ENCODE measurements at regions not wholly inside any gene's neighbourhood (a gene's known extent, or its start where the extent isn't known, plus 50 kb on each side); places are given as distances from the start of the nearest gene placed in this dataset.
"Not testable (repeated sequence)": the region's sequence is repeated elsewhere in the genome, so short reads cannot be mapped to it uniquely, and the experiment has no call there.

DNA sequence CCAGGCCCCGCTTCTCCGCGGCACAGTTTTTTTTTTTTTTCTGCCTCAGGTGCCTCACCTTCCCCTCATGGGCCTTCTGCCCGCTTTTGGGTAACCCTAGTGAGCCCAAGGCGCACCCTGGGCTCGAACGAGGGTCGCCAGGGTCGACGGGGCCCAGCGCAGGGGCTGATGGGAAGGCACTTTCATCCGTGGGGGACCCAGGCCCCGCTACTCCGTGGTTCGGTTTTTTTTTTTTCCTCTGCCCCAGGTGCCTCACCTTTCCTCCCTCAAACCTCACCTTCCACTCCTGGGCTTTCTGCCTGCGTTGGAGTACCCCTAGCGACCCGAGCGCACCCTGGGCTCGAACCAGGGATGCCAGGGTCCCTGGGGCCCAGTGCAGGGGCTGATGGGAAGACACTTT, 1569.8 kb downstream of the TSPY10 start:
- not testable (repeated sequence) for TF ChIP-seq CTCF (conservative IDR thresholded peaks at IDR 0.05 in 1 of 2, IDR thresholded peaks at IDR 0.05 in 1 of 2; ENCODE audit: extremely low read depth in 1 of 2, insufficient read depth in 1 of 2, low read depth in 1 of 2, low read length in 2 of 2); EZH2 (IDR thresholded peaks at IDR 0.05; ENCODE audit: borderline replicate concordance, low read length)

All from mammary epithelial cell (primary cell).